GM19238 (cell line): ENCODE measurements at regions not wholly inside any gene's neighbourhood (a gene's known extent, or its start where the extent isn't known, plus 50 kb on each side); places are given as distances from the start of the nearest gene placed in this dataset.

Experiments used
- DNase-seq: peaks from one replicate; pipeline ENCODE4 v3.0.0; 2011; ENCODE audit warnings: low spot score; ENCODE audit not compliant: insufficient read length

- no peak for DNase-seq
Observed at GRCh38 chr1:95984798-95985374, 736.7 kb upstream of the PTBP2 start.

DNA sequence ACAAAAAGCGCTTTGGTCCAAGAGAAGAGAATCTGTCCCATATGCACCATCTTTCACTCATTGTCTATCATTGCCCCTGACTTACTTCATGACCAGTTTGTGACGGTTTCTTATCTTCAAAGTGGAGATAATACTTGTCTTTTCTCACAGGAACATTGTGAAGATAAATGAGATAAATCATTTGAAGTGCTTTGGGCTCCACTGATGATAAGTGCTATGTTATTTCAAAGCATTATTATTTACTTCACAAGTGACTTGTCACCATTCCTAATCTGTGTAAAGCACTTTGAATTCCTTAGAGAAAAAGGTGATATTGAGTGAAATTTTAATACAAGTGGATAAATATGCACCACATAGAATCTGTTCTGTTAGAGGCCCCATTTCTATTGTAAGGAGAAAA lies 731.6 kb upstream of the PTBP2 start:
- no peak for DNase-seq

GRCh38 chr1:95991787-95992520 lies 729.6 kb upstream of the PTBP2 start:
- DNase-seq: no peak

GRCh38 chr1:95994643-95995042 lies 726.9 kb upstream of the PTBP2 start:
- no peak for DNase-seq

GRCh38 chr1:96002201-96002600 lies 719.4 kb upstream of the PTBP2 start:
- DNase-seq: no peak

DNA sequence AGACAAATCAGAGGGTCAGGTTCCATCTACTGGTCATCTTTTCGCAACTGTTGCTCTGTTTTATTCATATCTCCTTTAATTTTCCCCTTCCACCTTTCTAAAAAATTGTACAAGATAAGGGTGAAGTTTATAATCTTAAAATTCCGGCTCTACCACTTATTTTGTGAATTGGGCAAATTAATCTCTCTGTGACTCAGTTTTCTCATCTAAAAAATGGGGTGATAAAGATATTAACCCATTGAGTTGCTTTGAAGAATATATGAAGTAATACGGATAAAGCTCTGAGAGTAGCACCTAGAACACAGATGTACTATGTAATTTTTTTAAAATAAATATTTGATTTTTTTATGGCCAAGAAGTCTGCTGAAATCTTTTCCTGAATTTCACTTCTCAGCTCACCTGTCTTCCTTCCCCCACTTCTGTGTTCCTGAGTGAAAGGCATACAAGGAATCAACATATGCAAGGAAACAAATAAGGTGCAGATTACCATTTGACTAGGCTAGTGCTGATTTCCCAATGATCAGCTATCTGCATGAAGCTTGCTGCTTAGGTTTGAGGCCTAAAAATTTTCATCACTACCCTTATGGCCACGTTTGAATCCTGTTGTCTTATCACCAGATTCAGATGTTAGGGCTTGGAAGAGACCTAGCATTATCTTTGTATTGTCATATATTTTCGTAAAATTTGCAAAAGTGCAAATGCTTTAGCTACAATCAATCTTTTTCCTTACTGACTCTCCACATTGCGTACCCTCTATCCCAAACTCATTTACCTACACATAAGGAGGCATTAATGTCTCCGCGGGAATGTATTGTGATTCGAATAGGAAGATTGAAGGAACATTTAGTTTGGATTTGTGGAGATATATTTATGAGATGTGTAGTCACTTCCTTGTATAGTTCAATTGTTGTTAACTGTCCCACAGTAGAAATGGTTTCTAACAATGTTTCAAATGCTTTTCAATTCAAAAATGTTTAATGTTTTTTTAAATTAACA lies 718.3 kb upstream of the PTBP2 start:
- DNase-seq: no peak

DNA sequence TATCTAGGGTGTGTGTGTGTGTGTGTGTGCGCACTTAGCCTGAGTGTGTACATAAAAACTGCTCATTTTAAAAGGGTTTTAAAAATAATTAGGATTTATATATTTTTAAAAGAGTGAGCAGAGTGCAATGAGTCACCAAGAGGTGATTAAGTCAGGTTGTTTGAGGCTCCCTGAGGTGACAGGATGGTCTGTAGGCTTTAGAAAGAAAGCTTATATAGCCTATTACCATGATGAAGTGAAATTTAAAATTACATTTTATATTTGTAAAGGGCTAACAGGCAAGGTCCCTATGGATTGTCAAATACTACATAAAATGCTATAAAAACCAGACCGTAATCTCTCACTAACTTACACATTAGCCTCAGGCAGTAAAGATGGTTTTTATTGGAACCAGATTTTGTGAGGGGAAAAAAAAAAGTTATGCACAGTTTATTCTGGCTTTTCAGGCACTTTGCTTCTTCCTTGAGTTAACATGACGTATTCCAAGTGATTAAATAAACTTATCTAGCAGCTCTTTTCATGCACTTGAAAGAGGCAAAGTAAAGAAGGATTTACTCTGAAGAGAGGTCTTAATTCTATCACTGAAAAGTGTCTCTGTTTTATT lies 711.7 kb upstream of the PTBP2 start:
- no peak for DNase-seq

GRCh38 chr1:96011606-96012005 lies 710.0 kb upstream of the PTBP2 start:
- no peak for DNase-seq

GRCh38 chr1:96016219-96016618 lies 705.4 kb upstream of the PTBP2 start:
- DNase-seq: no peak

DNA sequence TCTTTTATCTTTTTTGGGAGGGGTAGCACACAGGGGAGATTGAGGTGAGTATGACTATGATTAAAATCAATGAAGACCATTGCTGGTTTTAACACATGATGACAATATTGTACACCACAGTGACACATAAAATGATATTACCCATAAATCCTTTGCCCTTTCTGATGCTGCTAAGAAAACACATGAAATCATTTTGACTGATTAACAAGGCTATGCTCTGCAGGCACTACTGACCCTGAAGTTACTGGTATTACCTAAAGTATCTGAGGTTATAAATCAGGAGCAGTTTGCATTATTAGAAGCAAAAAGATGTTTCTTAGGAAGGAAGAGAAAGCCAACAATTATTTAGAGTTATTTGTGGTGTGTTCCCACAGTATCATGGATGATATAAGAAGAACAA lies 701.2 kb upstream of the PTBP2 start:
- DNase-seq: no peak

- DNase-seq: no peak
Observed at GRCh38 chr1:96025062-96025461, 696.5 kb upstream of the PTBP2 start.

DNA sequence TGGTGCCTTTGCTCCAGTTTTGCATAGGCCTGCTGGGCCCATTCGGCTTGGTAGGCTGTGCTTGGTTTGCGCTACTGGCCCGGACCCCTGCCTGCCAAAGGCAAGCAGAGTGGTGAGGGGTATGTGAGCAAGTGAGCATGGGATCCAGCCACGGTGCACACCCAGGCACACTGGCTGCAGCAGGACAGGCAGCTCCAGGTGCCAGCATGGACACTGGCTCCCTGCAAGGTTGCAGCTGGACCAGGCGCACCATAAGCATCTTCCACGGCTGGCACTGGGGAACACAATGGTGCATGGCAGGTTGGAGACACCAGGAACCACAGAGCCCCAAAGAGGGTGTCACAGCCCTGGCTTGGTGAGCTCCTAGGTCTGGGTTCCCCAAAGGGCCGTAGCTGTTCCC lies 693.5 kb upstream of the PTBP2 start:
- DNase-seq: no peak

DNA sequence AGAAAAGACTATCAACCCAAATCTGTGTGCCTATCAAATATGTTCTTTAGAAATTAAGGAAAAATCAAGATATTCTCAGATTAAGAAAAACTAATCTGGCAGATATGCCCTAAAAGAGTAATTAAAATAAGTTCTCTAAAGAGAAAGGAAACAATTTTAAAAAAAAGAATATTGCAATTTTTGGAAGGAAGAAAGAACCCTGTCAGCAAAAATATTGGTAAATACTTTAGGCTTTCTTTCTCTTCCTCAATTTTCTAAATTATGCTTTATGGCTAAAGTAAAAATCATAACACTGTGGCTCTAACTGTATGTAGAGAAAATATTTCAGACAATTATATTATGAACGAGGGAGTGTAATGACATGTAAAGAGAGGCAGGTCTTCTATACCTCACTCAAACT lies 691.3 kb upstream of the PTBP2 start:
- DNase-seq: no peak

- DNase-seq: no peak
Observed at GRCh38 chr1:96034006-96034405, 687.6 kb upstream of the PTBP2 start.

- DNase-seq: no peak
Observed at GRCh38 chr1:96036763-96037162, 684.8 kb upstream of the PTBP2 start.

GRCh38 chr1:96038636-96039035 lies 682.9 kb upstream of the PTBP2 start:
- no peak for DNase-seq

GRCh38 chr1:96039910-96040309 lies 681.7 kb upstream of the PTBP2 start:
- DNase-seq: no peak

DNA sequence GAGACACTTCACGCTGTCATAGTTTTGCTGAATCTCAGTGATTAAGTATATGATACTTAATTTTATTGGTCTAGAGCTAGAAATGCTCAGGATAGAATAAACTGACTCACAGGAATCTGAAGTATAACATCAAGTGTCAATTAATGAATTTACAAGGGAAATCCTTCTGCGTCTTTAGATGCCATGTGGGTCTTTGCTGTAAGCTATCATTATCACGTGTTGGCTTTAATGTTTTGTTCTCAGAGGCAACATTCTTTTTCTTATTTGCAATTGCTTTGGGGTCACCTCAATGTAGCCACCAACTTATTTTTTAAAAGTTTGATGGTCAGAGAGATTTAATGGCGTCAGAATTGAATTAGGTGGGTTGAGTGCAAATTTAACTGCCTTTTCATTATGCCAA lies 680.1 kb upstream of the PTBP2 start:
- no peak for DNase-seq

GRCh38 chr1:96048572-96049212 lies 672.9 kb upstream of the PTBP2 start:
- DNase-seq: no peak

DNA sequence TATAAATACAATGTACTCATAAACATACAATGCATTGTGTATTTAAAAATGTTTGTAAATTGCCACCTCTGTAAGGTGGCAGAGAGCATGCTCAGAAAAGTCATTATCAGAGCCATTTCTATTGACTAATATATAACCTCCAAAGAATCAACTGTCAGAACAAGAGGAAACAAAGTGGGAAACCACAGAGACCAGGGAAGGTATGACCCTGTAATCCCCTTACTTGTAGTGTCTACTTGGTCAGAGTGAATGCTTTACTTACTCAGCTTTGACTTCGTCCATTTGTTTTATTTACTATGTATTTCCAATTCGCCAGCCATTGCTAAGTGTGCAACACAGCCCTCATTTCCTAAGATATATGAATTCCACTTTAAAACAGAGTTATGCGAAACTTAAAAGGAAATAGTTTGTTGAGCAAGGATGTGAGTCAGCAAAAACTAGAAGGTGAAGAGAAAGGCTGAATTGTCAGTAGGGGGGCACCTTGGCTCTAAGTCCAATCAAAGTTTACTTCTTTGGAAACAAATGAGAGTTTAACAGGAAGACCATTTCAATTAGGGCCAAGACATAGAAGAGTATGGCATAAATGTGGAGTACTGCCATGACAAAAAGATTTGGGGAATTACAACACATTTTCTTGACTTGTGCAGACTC lies 671.7 kb upstream of the PTBP2 start:
- no peak for DNase-seq

GRCh38 chr1:96059276-96059675 lies 662.3 kb upstream of the PTBP2 start:
- DNase-seq: no peak
